Ishikawa (cell line): ENCODE measurements at regions not wholly inside any gene's neighbourhood (a gene's known extent, or its start where the extent isn't known, plus 50 kb on each side); places are given as distances from the start of the nearest gene placed in this dataset.

Source experiments
- CEBPB ChIP-seq: IDR thresholded peaks from 2 replicates; pipeline ENCODE4 v1.6.1; 2012
- EGR1 ChIP-seq: IDR thresholded peaks from 2 replicates; pipeline ENCODE4 v1.6.1; 2012
- EP300 ChIP-seq: IDR thresholded peaks from 2 replicates; pipeline ENCODE4 v1.6.1; 2012; ENCODE audit warnings: borderline replicate concordance
- NFIC ChIP-seq: IDR thresholded peaks from 2 replicates; pipeline ENCODE4 v1.6.1; 2012
- RAD21 ChIP-seq: IDR thresholded peaks from 2 replicates; pipeline ENCODE4 v1.6.1; 2012; ENCODE audit warnings: low read depth
- REST ChIP-seq: IDR thresholded peaks from 2 replicates; pipeline ENCODE4 v1.6.1; 2012; ENCODE audit warnings: low read depth, mild to moderate bottlenecking
- TAF1 ChIP-seq: IDR thresholded peaks from 2 replicates; pipeline ENCODE4 v1.6.1; 2012; ENCODE audit warnings: low read depth, mild to moderate bottlenecking
- TCF12 ChIP-seq: IDR thresholded peaks from 2 replicates; pipeline ENCODE4 v1.6.1; 2012; ENCODE audit warnings: low read depth
- YY1 ChIP-seq: IDR thresholded peaks from 2 replicates; pipeline ENCODE4 v1.6.1; 2012; ENCODE audit warnings: low read depth
- ZBTB7A ChIP-seq: IDR thresholded peaks from 2 replicates; pipeline ENCODE4 v1.6.1; 2012; ENCODE audit warnings: low read depth

- no peak for TF ChIP-seq RAD21
- TF ChIP-seq REST: no peak
- no peak for TF ChIP-seq ZBTB7A
- TF ChIP-seq NFIC: no peak
- TF ChIP-seq EP300: no peak
- no peak for TF ChIP-seq EGR1
- no peak for TF ChIP-seq TAF1
- no peak for TF ChIP-seq YY1
- TF ChIP-seq TCF12: no peak
- no peak for TF ChIP-seq CEBPB
These were observed 615.2 kb downstream of the CCSER2 start for GRCh38 chr10:84943541-84943940.
